Neural cell (in vitro differentiated cells): ENCODE measurements at regions not wholly inside any gene's neighbourhood (a gene's known extent, or its start where the extent isn't known, plus 50 kb on each side); places are given as distances from the start of the nearest gene placed in this dataset.

ENCODE experiments used
- H2AFZ ChIP-seq: fragments of 200-600, 300-800 bp; sonication (generic), shearing (Covaris generic); 2 replicates; pipeline ENCODE4 v1.6.0; 2014; ENCODE audit warnings: low read depth, mild to moderate bottlenecking, antibody characterized with exemption, low read length, moderate library complexity
- H3F3A ChIP-seq: fragments of 200-600 bp; shearing (Covaris generic); 2 replicates; pipeline ENCODE4 v1.6.1; 2016; ENCODE audit warnings: mild to moderate bottlenecking, moderate library complexity, mixed read lengths, antibody characterized with exemption, low read length; ENCODE audit not compliant: insufficient read depth, poor library complexity, severe bottlenecking
- H3K27ac ChIP-seq: fragments of 200-600, 300-800 bp; sonication (generic), shearing (Covaris generic); 2 replicates; pipeline ENCODE4 v1.5.1; 2014; ENCODE audit warnings: mild to moderate bottlenecking, low read length, moderate library complexity
- H3K27me3 ChIP-seq: fragments of 300-800, 200-600 bp; sonication (generic), shearing (Covaris generic); 2 replicates; pipeline ENCODE4 v1.6.0; 2014; ENCODE audit warnings: mild to moderate bottlenecking, low read depth, low read length, moderate library complexity; ENCODE audit not compliant: insufficient read depth
- H3K36me3 ChIP-seq: fragments of 300-800, 200-600 bp; sonication (generic), shearing (Covaris generic); 2 replicates; pipeline ENCODE4 v1.5.1; 2014; ENCODE audit warnings: mild to moderate bottlenecking, antibody characterized with exemption, low read length, moderate library complexity; ENCODE audit not compliant: insufficient read depth
- H3K4me2 ChIP-seq: fragments of 300-800, 200-600 bp; sonication (generic), shearing (Covaris generic); 2 replicates; pipeline ENCODE4 v1.6.0; 2014; ENCODE audit warnings: mild to moderate bottlenecking, low read length
- H3K4me3 ChIP-seq: fragments of 300-800, 200-600 bp; sonication (generic), shearing (Covaris generic); 2 replicates; pipeline ENCODE4 v1.5.1; 2014; ENCODE audit warnings: mild to moderate bottlenecking, low read length, moderate library complexity
- H3K79me2 ChIP-seq: fragments of 200-600 bp; shearing (Covaris generic); replicated peaks from 2 replicates; pipeline ENCODE4 v1.6.0; 2014; ENCODE audit warnings: mild to moderate bottlenecking, low read length, moderate library complexity; ENCODE audit not compliant: insufficient read depth
- H3K9ac ChIP-seq: fragments of 300-800, 200-600 bp; sonication (generic), shearing (Covaris generic); 2 replicates; pipeline ENCODE4 v1.6.1; 2016; ENCODE audit warnings: mild to moderate bottlenecking, low read length, mixed read lengths
- H3K9me2 ChIP-seq: fragments of 200-600 bp; shearing (Covaris generic); 2 replicates; pipeline ENCODE4 v1.6.1; 2016; ENCODE audit warnings: mild to moderate bottlenecking, low read length, mixed read lengths; ENCODE audit not compliant: insufficient read depth
- H3K9me3 ChIP-seq: fragments of 200-600, 300-800 bp; sonication (generic), shearing (Covaris generic); 2 replicates; pipeline ENCODE4 v1.6.1; 2016; ENCODE audit warnings: mild to moderate bottlenecking, mixed run types, low read length, moderate library complexity, mixed read lengths
- H4K20me1 ChIP-seq: fragments of 200-600 bp; shearing (Covaris generic); 2 replicates; pipeline ENCODE4 v1.6.1; 2016; ENCODE audit warnings: mild to moderate bottlenecking, mixed run types; ENCODE audit not compliant: insufficient read depth
- CTCF ChIP-seq: fragments of 450-650 bp; IDR thresholded peaks from 2 replicates; pipeline ENCODE4 v1.5.1; 2014; ENCODE audit warnings: antibody characterized with exemption, mild to moderate bottlenecking, moderate library complexity; ENCODE audit not compliant: poor library complexity, severe bottlenecking
- EP300 ChIP-seq: fragments of 450-650 bp; conservative IDR thresholded peaks from 2 replicates; pipeline ENCODE4 v1.6.1; 2014; ENCODE audit warnings: antibody characterized with exemption, mild to moderate bottlenecking, moderate library complexity; ENCODE audit not compliant: poor library complexity, severe bottlenecking
- EZH2 ChIP-seq: fragments of 200-600, 300-800 bp; shearing (Covaris generic), sonication (generic); IDR thresholded peaks from 2 replicates; pipeline ENCODE4 v1.6.1; 2014; ENCODE audit warnings: antibody characterized with exemption, low read length, borderline replicate concordance, mild to moderate bottlenecking; ENCODE audit not compliant: insufficient read depth, poor library complexity, severe bottlenecking
- MXI1 ChIP-seq: fragments of 450-650 bp; conservative IDR thresholded peaks from 2 replicates; pipeline ENCODE4 v1.6.1; 2014; ENCODE audit warnings: antibody characterized with exemption, mild to moderate bottlenecking; ENCODE audit not compliant: poor library complexity, severe bottlenecking
- POLR2AphosphoS5 ChIP-seq: IDR thresholded peaks from 2 replicates; pipeline ENCODE4 v1.6.1; 2012
- RAD21 ChIP-seq: fragments of 450-650 bp; conservative IDR thresholded peaks from 2 replicates; pipeline ENCODE4 v1.6.1; 2014; ENCODE audit warnings: antibody characterized with exemption, mild to moderate bottlenecking, moderate library complexity
- REST ChIP-seq: IDR thresholded peaks from 2 replicates; pipeline ENCODE4 v1.6.1; 2012; ENCODE audit warnings: borderline replicate concordance
- SMC3 ChIP-seq: fragments of 450-650 bp; conservative IDR thresholded peaks from 2 replicates; pipeline ENCODE4 v1.6.1; 2014; ENCODE audit warnings: antibody characterized with exemption, mild to moderate bottlenecking, moderate library complexity; ENCODE audit not compliant: poor library complexity
- TAF1 ChIP-seq: IDR thresholded peaks from 2 replicates; pipeline ENCODE4 v1.6.1; 2012; ENCODE audit warnings: low read depth

GRCh38 chr16:24424364-24424763, 115.0 kb upstream of the RBBP6 start:
- H3K27ac ChIP-seq, result no peak overlapping the region
- no peak overlapping the region for H2AFZ ChIP-seq
- H3K9me3 ChIP-seq, result no peaks in the 10 kb centered on the region
- no peak overlapping the region for H3K4me2 ChIP-seq
- H3K27me3 ChIP-seq, result no peaks in the 10 kb centered on the region
- H3K79me2 ChIP-seq, result no peaks in the 10 kb centered on the region
- no peaks in the 10 kb centered on the region for H3K36me3 ChIP-seq
- H3K9me2 ChIP-seq, result no peaks in the 10 kb centered on the region
- H3F3A ChIP-seq, result no peaks in the 10 kb centered on the region
- no peaks in the 10 kb centered on the region for H4K20me1 ChIP-seq
- TF ChIP-seq POLR2AphosphoS5 (no peak), SMC3 (no peak), EP300 (no peak), TAF1 (no peak), RAD21 (no peak), CTCF (no peak), REST (no peak), EZH2 (no peak), MXI1 (no peak)
- H3K9ac ChIP-seq, result no peak overlapping the region
- no peak overlapping the region for H3K4me3 ChIP-seq

GRCh38 chr16:24427840-24428239, 111.5 kb upstream of the RBBP6 start:
- no peak overlapping the region for H2AFZ ChIP-seq
- H3K9me3 ChIP-seq, result no peaks in the 10 kb centered on the region
- no peaks in the 10 kb centered on the region for H3K9me2 ChIP-seq
- no peak for TF ChIP-seq RAD21
- no peak for TF ChIP-seq POLR2AphosphoS5
- no peak for TF ChIP-seq EZH2
- TF ChIP-seq SMC3, result no peak
- TF ChIP-seq MXI1, result no peak
- no peak for TF ChIP-seq REST
- H3F3A ChIP-seq, result no peaks in the 10 kb centered on the region
- H3K36me3 ChIP-seq, result no peaks in the 10 kb centered on the region
- no peaks in the 10 kb centered on the region for H3K27me3 ChIP-seq
- no peaks in the 10 kb centered on the region for H4K20me1 ChIP-seq
- no peak overlapping the region for H3K4me2 ChIP-seq
- no peaks in the 10 kb centered on the region for H3K79me2 ChIP-seq
- no peak overlapping the region for H3K9ac ChIP-seq
- H3K4me3 ChIP-seq, result no peak overlapping the region
- no peak overlapping the region for H3K27ac ChIP-seq
